ENCODE measurements at regions not wholly inside any gene's neighbourhood (a gene's known extent, or its start where the extent isn't known, plus 50 kb on each side); places are given as distances from the start of the nearest gene placed in this dataset.
"Not testable (repeated sequence)": the region's sequence is repeated elsewhere in the genome, so short reads cannot be mapped to it uniquely, and the experiment has no call there.

- DNase-seq (ENCODE audit: low read depth): not testable (repeated sequence)
Measured at GRCh38 chr3:125917020-125917549, 51.9 kb upstream of the ROPN1B start.

- DNase-seq (ENCODE audit: low read depth): not testable (repeated sequence)
Measured at GRCh38 chr3:125918024-125918423, 51.0 kb upstream of the ROPN1B start.

- DNase-seq (ENCODE audit: low read depth): not testable (repeated sequence)
Measured at GRCh38 chr3:125918451-125918850, 50.5 kb upstream of the ROPN1B start.

DNA sequence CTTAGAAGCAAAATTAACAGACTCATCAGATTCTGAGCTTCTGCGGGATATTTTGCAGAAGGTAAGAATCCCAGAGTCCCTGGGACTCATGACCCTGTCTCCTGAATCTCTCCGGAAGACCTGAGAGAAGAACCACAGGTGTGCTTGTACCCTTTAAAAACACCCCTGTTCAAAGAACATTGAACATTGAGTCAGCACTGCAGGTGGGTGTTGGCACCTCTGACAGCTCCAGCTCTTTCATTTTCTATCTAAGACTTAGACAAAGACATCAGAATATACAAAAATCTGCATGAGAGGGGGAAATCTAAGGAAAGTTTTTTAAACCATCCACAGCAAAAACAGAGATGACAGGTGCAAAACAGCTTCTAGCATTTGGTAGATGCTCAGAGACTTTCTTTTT, 50.1 kb upstream of the ROPN1B start:
- not testable (repeated sequence) for DNase-seq (ENCODE audit: low read depth)

All from activated T-cell treated with anti-CD3 and anti-CD28 coated beads for 1 hour (primary cell).